Activated CD4-positive, alpha-beta memory T cell treated with anti-CD3 and anti-CD28 coated beads, Interleukin-2, amount 10 ng/mL, durations not matched to agents 7 days and 5 days (primary cell): ENCODE measurements at regions not wholly inside any gene's neighbourhood (a gene's known extent, or its start where the extent isn't known, plus 50 kb on each side); places are given as distances from the start of the nearest gene placed in this dataset.

Experiments used
- CTCF ChIA-PET: fragments of 350-600 bp; sonication (Branson Sonifier 250); formaldehyde crosslinking; loops from one replicate; lab custom pipeline; 2021; ENCODE audit warnings: antibody characterized with exemption, inconsistent platforms; lab: Charles Lee
- POLR2A ChIA-PET: fragments of 350-600 bp; sonication (Branson Sonifier 250); formaldehyde crosslinking; loops from one replicate; lab custom pipeline; 2021; ENCODE audit warnings: antibody characterized with exemption; lab: Charles Lee
- DNase-seq: peaks from one replicate; pipeline ENCODE4 v3.0.0-alpha.2; 2020
- H3K27ac Mint-ChIP-seq: one replicate; pipeline ENCODE4 v1.8.0; 2021; ENCODE audit warnings: mild to moderate bottlenecking, mixed read lengths
- H3K27me3 Mint-ChIP-seq: one replicate; pipeline ENCODE4 v1.8.0; 2021; ENCODE audit warnings: mixed read lengths
- H3K36me3 Mint-ChIP-seq: one replicate; pipeline ENCODE4 v1.8.0; 2021; ENCODE audit warnings: low read depth, mixed read lengths
- H3K4me1 Mint-ChIP-seq: one replicate; pipeline ENCODE4 v1.8.0; 2021; ENCODE audit warnings: mixed read lengths
- H3K4me3 Mint-ChIP-seq: one replicate; pipeline ENCODE4 v1.8.0; 2021; ENCODE audit warnings: mild to moderate bottlenecking, mixed read lengths
- H3K9me3 Mint-ChIP-seq: one replicate; pipeline ENCODE4 v1.8.0; 2021; ENCODE audit warnings: mixed read lengths

- H3K9me3 Mint-ChIP-seq = no peaks in the 10 kb centered on the region
- no peaks in the 10 kb centered on the region for H3K4me1 Mint-ChIP-seq
- no peak overlapping the region for H3K4me3 Mint-ChIP-seq
- POLR2A ChIA-PET = interaction anchor here (1.1 kb wide), 1 partner anchor 9 kb away, joined by 3 read pairs; no protein-coding TSS in a partner anchor
- no peak for DNase-seq
- CTCF ChIA-PET = interaction anchor here (1.0 to 2.0 kb wide), 2 partner anchors 56 to 107 kb away, joined by 3 to 5 read pairs; no protein-coding TSS in a partner anchor
- no peak overlapping the region for H3K27ac Mint-ChIP-seq
- peaks cover 2% of the 10 kb centered on the region for H3K27me3 Mint-ChIP-seq
- no peaks in the 10 kb centered on the region for H3K36me3 Mint-ChIP-seq
Measured at GRCh38 chr1:93735722-93736121, 54.1 kb upstream of the BCAR3 start.

- POLR2A ChIA-PET = no interaction called here
- CTCF ChIA-PET = interaction anchor here (1.0 to 2.0 kb wide), 2 partner anchors 55 to 106 kb away, joined by 3 to 5 read pairs; no protein-coding TSS in a partner anchor
- H3K27ac Mint-ChIP-seq = no peak overlapping the region
- H3K9me3 Mint-ChIP-seq = no peaks in the 10 kb centered on the region
- no peaks in the 10 kb centered on the region for H3K4me1 Mint-ChIP-seq
- H3K36me3 Mint-ChIP-seq = no peaks in the 10 kb centered on the region
- no peak for DNase-seq
- no peak overlapping the region for H3K4me3 Mint-ChIP-seq
- peaks cover 2% of the 10 kb centered on the region for H3K27me3 Mint-ChIP-seq
Measured at GRCh38 chr1:93734999-93735398, 53.4 kb upstream of the BCAR3 start.

DNA sequence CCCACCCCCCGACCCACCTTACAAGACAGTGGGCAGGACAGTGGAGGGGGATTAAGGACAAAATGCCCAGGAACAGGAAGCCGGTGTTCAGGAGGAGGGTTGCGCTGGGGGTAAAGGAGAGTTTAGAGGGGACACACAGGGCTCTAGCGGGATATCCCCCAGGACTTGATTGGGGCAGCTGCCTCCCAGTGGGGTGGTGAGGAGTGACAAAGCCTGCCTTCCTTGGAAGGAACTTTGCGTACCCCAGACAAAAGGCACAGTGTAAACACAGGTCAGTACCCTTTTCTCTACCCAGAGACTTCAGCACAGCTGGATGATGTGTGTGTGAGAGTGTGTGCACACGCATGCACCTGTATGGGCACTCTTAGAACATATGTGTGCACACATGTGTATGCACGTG is 51.7 kb upstream of the BCAR3 start:
- Mint-ChIP-seq H3K27me3 (peaks cover 2% of the 10 kb centered on the region), H3K36me3 (no peaks in the 10 kb centered on the region), H3K27ac (no peak overlapping the region), H3K4me1 (no peaks in the 10 kb centered on the region), H3K4me3 (no peak overlapping the region), H3K9me3 (no peaks in the 10 kb centered on the region)
- ChIA-PET POLR2A (no interaction called here), CTCF (no interaction called here)
- DNase-seq = no peak

GRCh38 chr1:93732514-93732913 is 50.9 kb upstream of the BCAR3 start:
- POLR2A ChIA-PET = no interaction called here
- Mint-ChIP-seq H3K36me3 (no peaks in the 10 kb centered on the region), H3K4me3 (no peak overlapping the region), H3K4me1 (no peaks in the 10 kb centered on the region), H3K27ac (no peak overlapping the region), H3K27me3 (peaks cover 2% of the 10 kb centered on the region), H3K9me3 (no peaks in the 10 kb centered on the region)
- CTCF ChIA-PET = interaction anchor here (0.7 kb wide), 1 partner anchor 9 kb away, joined by 3 read pairs; no protein-coding TSS in a partner anchor
- no peak for DNase-seq
